ENCODE measurements at regions not wholly inside any gene's neighbourhood (a gene's known extent, or its start where the extent isn't known, plus 50 kb on each side); places are given as distances from the start of the nearest gene placed in this dataset.

DNA sequence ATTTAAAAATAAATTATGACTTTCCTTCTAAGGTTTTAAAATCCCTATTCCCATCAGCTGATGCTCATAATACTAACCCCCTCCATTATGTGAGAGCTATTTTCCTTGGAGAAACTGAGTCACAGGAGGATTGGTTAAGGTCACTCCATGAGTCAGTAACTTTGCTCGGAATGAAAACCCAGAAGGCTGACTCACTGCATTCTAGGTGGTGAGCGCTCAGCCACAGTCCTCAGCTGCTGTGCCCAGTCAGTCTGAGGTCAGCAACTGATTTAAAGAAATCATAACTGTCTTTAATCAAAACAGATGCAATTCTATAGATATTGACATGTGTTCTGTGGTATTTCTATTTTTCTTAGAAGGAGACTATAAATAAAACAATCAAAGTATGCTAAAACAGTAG lies 359.2 kb downstream of the GJA1 start:
- TF ChIP-seq POLR2AphosphoS5 (IDR thresholded peaks at IDR 0.05; ENCODE audit: low read depth, low read length): no peak
- no peak for TF ChIP-seq REST (IDR thresholded peaks at IDR 0.05; ENCODE audit: insufficient read depth in 1 of 2, low read depth in 2 of 2, low read length in 2 of 2)
- no peak for TF ChIP-seq TAF1 (IDR thresholded peaks at IDR 0.05; ENCODE audit: borderline replicate concordance, insufficient read depth, low read length)
- TF ChIP-seq SIN3A (IDR thresholded peaks at IDR 0.05; ENCODE audit: borderline replicate concordance, insufficient read depth, low read length): no peak
- TF ChIP-seq FOXP2 (optimal IDR thresholded peaks at IDR 0.05; ENCODE audit: borderline replicate concordance, extremely low read depth, extremely low read length, insufficient read depth): no peak

DNA sequence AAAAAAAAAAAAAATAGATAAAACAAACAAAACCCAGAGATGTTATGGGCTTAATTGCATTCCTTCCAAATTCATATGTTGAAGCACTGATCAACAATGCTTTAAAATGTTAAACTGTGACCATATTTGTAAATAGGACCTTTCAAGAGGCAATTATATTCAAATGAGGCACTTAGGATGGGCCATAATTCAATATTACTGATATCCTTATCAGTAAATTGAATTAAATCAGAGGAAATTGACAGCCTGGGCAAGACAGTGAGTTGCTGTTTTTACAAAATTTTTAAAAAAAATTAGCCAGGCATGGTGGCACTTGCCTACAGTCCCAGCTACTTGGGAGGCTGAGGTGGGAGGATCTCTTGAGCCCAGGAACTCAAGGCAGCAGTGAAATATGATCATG lies 364.1 kb downstream of the GJA1 start:
- TF ChIP-seq SIN3A (IDR thresholded peaks at IDR 0.05; ENCODE audit: borderline replicate concordance, insufficient read depth, low read length) (no peak), FOXP2 (optimal IDR thresholded peaks at IDR 0.05; ENCODE audit: borderline replicate concordance, extremely low read depth, extremely low read length, insufficient read depth) (no peak), POLR2AphosphoS5 (IDR thresholded peaks at IDR 0.05; ENCODE audit: low read depth, low read length) (no peak), REST (IDR thresholded peaks at IDR 0.05; ENCODE audit: insufficient read depth in 1 of 2, low read depth in 2 of 2, low read length in 2 of 2) (no peak), TAF1 (IDR thresholded peaks at IDR 0.05; ENCODE audit: borderline replicate concordance, insufficient read depth, low read length) (no peak)

- TF ChIP-seq SIN3A (IDR thresholded peaks at IDR 0.05; ENCODE audit: borderline replicate concordance, insufficient read depth, low read length): no peak
- TF ChIP-seq POLR2AphosphoS5 (IDR thresholded peaks at IDR 0.05; ENCODE audit: low read depth, low read length): no peak
- no peak for TF ChIP-seq FOXP2 (optimal IDR thresholded peaks at IDR 0.05; ENCODE audit: borderline replicate concordance, extremely low read depth, extremely low read length, insufficient read depth)
- no peak for TF ChIP-seq REST (IDR thresholded peaks at IDR 0.05; ENCODE audit: insufficient read depth in 1 of 2, low read depth in 2 of 2, low read length in 2 of 2)
- TF ChIP-seq TAF1 (IDR thresholded peaks at IDR 0.05; ENCODE audit: borderline replicate concordance, insufficient read depth, low read length): no peak
Measured at GRCh38 chr6:121800047-121800446, 364.6 kb downstream of the GJA1 start.

DNA sequence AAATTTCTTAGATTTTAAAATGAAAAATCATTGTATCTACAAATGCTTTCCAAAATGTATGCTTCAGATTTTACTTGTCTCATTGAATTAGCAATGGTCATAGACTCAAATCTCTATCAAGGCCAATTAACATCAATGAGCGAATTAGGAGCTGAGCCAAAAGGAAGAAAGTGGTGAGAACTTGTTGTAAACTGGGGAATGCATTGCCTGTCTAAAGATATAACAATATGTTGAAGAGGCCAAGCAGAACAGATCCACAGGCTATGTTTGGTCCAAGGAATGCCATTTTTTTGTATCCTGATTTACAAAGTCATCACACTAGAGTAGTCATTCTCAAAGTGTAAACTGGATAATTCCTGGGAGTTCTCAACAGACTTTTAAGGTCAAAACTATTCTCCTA lies 370.7 kb downstream of the GJA1 start:
- no peak for TF ChIP-seq REST (IDR thresholded peaks at IDR 0.05; ENCODE audit: insufficient read depth in 1 of 2, low read depth in 2 of 2, low read length in 2 of 2)
- no peak for TF ChIP-seq POLR2AphosphoS5 (IDR thresholded peaks at IDR 0.05; ENCODE audit: low read depth, low read length)
- no peak for TF ChIP-seq TAF1 (IDR thresholded peaks at IDR 0.05; ENCODE audit: borderline replicate concordance, insufficient read depth, low read length)
- no peak for TF ChIP-seq SIN3A (IDR thresholded peaks at IDR 0.05; ENCODE audit: borderline replicate concordance, insufficient read depth, low read length)
- TF ChIP-seq FOXP2 (optimal IDR thresholded peaks at IDR 0.05; ENCODE audit: borderline replicate concordance, extremely low read depth, extremely low read length, insufficient read depth): no peak

DNA sequence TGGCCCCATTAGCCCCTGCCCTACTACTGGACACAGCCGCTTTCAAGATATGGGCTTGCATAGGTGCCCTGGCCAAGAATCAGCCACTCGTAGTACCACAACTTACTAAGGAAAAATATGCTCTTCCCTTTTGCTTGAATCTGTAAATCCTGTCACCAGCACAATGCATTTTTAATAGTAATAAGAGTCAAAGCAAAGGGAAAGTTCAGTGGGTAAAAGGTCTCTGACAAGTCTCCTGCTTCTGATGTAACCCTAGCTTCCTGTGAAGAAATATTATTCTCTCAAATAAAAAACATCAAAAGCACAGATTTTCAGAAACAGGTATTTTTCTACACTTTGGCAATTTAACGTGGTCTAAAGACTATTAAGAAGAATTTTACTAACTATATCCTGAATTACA lies 373.8 kb downstream of the GJA1 start:
- no peak for TF ChIP-seq FOXP2 (optimal IDR thresholded peaks at IDR 0.05; ENCODE audit: borderline replicate concordance, extremely low read depth, extremely low read length, insufficient read depth)
- TF ChIP-seq SIN3A (IDR thresholded peaks at IDR 0.05; ENCODE audit: borderline replicate concordance, insufficient read depth, low read length): no peak
- TF ChIP-seq POLR2AphosphoS5 (IDR thresholded peaks at IDR 0.05; ENCODE audit: low read depth, low read length): no peak
- no peak for TF ChIP-seq REST (IDR thresholded peaks at IDR 0.05; ENCODE audit: insufficient read depth in 1 of 2, low read depth in 2 of 2, low read length in 2 of 2)
- TF ChIP-seq TAF1 (IDR thresholded peaks at IDR 0.05; ENCODE audit: borderline replicate concordance, insufficient read depth, low read length): no peak

All from PFSK-1 (cell line).